NCI-H1417 treated with DMSO at 0.1 percent for 48 hours (cell line): ENCODE measurements at regions not wholly inside any gene's neighbourhood (a gene's known extent, or its start where the extent isn't known, plus 50 kb on each side); places are given as distances from the start of the nearest gene placed in this dataset.
A peak's percentile ranks its signal among the peaks of the same experiment; 100 is the strongest.

ENCODE experiments used
- DNase-seq: peaks from one replicate; lab custom pipeline; 2025; lab: John Stamatoyannopoulos, UW

DNA sequence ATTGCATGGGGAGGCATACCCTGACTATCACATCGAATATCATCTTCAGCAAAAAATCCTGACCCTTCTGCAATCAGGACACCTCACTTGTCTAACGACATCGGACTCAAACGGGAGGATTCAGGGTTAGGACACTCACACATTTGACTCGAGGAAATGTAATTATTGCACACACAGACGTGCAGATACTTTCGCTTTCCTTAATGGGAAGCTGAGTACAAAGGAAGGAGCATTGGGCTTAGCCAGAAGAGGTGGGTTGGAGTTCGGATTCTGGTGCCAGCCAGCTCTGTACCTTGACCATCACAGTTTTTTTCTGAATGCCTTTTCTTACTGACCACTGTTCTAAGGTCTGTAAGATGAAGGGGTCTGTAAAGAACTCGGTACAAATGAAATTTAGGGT is 260.4 kb downstream of the GALC start:
- DNase-seq, result no peak

GRCh38 chr14:87725318-87725717 is 267.7 kb downstream of the GALC start:
- DNase-seq, result no peak

- no peak for DNase-seq
Measured at GRCh38 chr14:87712396-87713090, 280.4 kb downstream of the GALC start.

DNA sequence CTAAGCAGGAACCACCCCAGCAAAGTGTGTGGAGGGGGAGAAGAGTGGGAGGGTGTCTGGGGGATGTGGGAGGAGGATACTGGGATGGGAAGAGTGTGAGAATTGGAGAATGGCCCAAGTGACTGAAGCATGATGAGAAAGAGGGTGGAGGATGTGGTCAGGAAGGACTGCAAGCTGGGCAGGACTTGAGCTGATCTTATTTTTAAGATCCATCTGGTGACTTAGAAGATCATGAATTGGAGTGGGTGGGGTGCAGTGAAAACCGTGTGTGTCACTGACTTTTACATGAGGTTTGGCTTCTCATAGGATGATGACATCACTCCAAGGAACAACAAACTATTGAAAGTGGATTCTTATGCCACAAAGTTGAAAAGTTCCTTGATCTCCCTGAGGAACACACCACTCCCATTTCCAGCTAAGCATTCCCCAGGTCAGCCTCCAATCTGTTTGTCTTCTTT is 287.5 kb downstream of the GALC start:
- no peak for DNase-seq

GRCh38 chr14:87698481-87698880 is 294.5 kb downstream of the GALC start:
- DNase-seq, result no peak

DNA sequence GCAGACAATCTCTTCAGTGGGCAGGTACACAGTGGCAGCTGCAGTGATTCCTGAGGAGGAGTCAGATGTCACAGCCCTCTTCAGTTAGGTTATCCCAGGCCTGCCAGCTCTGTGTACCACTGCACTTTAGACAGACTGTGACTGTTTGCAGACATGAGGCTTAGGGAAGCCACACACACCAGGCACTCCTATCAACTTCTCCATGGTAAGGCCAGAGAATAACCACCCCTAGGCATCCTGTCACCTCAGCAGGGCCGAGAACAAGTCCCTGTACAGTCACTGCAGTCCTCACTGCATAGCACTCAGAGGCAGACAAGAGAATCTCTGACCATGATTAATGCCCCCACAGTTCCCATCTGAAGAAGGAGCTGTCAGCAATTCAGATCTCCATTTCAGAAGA is 296.5 kb downstream of the GALC start:
- DNase-seq, result no peak

GRCh38 chr14:87691042-87691881 is 301.7 kb downstream of the GALC start:
- no peak for DNase-seq

- no peak for DNase-seq
Measured at GRCh38 chr14:87690076-87690613, 302.8 kb downstream of the GALC start.

- no peak for DNase-seq
Measured at GRCh38 chr14:87688524-87688923, 304.5 kb downstream of the GALC start.

GRCh38 chr14:87687420-87687819 is 305.6 kb downstream of the GALC start:
- DNase-seq, result no peak

DNA sequence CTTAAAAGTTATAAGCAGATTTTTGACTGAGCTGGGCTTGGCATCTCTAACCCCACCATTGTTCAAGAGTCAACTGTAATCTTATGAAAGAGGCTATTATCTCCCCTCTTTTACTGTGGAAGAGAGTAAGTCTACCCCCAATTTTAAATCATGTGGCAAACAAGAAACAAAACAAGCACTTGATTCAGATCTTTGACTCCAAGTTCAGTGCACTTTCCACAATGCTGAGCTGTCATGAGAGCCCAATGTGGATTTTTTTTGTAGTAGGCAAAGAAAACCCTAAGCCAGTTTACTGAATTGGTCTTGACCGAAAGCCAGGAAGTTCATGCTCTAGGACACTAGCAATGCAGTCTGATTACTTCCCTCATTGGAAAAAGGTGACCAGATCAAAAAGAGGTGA is 306.2 kb downstream of the GALC start:
- no peak for DNase-seq

DNA sequence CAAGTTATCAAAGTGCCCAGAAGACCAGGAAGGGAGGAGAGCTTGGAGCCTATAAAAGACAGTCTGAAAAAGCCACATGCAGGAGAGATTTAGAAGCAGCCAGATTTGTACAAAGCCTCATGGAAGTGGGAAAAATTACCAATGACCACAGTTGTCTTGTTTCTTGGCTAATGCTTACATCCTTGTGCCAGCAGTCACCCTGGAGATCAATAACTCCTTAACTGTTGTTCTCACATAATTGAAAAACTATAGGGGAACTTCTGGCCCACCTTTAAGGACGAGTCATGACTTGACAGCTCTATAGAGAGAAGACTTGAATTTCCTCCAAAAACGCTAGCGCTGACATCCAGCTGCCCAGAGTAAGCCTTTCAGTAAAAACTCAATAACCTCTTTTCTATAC is 313.1 kb downstream of the GALC start:
- DNase-seq, result no peak

DNA sequence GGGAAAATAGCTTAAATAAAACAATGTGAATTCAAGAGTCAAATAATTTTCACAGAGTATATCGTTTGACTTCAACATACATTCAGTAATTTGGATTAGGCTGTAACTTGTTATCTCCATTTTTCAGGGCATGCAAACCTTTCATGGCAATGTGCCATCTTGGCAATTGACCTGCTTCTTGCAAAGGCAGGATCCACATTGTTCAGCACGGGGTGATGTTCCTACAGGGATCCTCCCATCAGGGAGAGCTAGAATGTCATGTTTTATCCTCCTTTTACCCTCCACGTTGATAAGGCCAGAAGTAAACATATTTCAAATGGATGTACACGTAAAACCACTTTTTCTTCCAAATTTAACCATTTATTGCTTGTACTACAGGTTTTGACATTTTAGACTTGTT is 314.4 kb downstream of the GALC start:
- no peak for DNase-seq

DNA sequence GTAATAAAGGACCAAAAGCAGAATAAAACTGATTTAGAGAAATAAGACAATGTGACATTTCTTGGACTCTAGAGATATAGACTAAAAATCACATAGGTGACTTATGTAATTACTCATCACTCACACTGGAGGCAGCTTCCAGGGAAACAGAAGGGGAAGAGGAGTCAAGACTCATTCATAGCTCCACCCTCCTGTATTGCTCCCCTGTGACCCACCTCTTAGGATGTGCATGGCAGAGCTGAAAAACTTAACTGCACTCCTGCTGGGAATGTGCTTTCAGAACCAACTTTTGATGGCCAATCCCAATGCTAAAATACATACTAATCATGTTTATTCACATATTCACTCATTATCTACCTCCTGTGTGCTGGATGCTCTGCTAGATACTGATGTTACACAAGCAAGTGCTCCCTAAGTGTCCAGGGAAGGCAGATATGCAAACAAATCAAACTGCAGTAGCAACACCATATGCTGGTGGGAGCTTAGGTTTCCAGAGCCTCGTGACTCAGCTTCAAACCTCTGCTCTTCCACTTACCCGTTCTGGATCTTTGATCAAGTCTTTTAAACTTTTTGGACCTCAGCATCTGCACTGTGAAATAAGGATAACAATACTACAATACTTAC is 316.1 kb downstream of the GALC start:
- no peak for DNase-seq

DNA sequence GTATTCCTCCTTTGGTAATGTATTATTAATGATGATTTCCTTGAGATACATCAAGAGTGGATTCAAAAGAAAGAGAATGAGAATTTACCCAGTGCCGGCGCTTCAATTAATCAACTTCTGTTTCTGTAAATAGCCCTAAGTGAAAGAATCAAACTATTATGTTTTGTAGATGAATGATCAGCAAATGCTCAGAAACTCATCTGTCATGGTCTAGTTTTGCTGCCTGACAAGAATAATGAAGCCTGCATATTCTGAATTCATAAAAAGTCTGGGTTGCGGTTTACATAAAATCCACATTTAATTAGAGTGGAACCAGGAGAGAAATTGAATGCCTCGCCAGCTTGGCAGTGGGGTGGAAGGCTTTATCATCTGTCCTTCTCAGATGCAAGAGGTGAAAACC is 325.3 kb downstream of the GALC start:
- DNase-seq, result no peak

DNA sequence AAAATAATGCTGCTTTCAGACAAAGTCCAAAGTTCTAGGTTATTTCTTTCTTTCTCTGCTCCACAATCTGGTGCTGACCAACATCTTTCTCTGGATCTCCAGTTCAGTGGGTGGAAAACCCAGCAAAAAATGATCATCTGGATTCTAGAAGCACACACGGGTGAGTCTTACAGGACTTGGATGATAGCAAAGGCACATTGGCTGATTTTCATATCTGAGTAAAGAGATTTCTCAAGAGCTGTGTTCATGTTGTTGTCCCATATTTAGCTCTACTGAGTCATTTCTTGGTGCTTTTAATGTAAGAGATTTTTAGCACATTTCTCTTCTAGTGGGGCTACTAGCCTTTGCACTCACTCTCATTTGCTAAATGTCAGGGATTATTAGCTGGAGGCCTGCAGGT is 336.7 kb downstream of the GALC start:
- no peak for DNase-seq

GRCh38 chr14:87652278-87652677 is 340.7 kb downstream of the GALC start:
- no peak for DNase-seq

GRCh38 chr14:87644689-87645088 is 348.3 kb downstream of the GALC start:
- DNase-seq, result peak; percentile 2

DNA sequence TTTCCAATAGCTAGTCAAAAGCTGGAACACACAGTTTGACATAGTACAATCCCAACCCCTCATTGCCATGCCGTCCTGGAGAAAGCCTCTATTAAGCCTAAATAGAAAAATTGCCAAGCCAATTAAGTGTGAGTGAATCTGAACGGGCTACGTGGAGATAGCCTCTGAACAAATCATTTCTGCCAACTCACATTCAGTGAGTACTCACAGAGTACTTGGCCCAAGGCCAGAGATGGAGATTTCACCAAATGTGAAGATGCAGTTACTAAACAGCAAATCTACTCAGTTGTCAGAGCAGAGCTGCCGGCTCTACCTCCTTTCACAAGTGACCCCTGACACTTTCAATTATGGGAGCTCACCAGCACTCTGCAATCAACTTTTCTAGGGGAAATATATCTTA is 350.0 kb downstream of the GALC start:
- DNase-seq, result no peak

GRCh38 chr14:87640553-87640952 is 352.4 kb downstream of the GALC start:
- DNase-seq, result no peak

GRCh38 chr14:87638196-87638595 is 354.8 kb downstream of the GALC start:
- DNase-seq, result no peak

DNA sequence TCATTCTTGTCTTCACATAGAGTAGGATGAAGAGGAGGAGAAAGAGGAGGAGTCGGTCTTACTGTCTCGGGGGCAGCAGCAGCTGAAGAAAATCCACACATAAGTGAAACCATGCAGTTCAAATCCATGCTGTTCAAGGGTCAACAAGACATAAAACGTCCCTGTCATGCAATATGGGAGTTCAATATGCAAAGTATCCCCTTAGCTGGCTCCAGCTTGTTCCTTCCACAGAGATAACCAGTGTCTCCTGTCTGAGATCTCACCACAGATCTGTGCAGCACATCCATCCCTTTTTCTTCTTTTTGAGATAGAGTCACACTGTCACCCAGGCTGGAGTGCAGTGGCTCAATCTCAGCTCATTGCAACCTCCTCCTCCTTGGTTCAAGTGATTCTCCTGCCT is 357.5 kb downstream of the GALC start:
- DNase-seq, result no peak

DNA sequence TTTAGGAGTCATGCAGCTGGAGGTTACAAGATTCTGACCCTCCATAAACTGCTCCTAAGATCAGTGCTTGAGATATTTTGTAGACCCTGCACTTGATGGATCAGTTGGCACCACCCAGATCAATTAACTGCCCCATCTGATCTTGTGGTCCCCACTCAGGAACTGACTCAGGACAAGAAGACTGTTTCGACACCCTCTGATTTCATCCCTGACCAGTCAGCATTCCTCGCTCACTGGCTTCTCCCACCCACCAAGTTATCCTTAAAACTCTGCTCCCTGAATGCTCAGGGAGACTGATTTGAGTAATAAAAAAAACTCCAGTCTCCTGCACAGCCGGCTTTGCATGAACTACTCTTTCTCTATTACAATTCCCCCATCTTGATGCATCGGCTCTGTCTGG is 360.2 kb downstream of the GALC start:
- no peak for DNase-seq
